Mucosa of rectum (tissue), 2 donors: ENCODE measurements at regions not wholly inside any gene's neighbourhood (a gene's known extent, or its start where the extent isn't known, plus 50 kb on each side); places are given as distances from the start of the nearest gene placed in this dataset.
"Not testable (repeated sequence)": the region's sequence is repeated elsewhere in the genome, so short reads cannot be mapped to it uniquely, and the experiment has no call there.

Source experiments
- H3K27ac ChIP-seq, 2 donors: one replicate each; pipeline ENCODE4 v1.7.0; 2013; ENCODE audit warnings: inconsistent platforms in 2 of 2, low read depth in 2 of 2, low read length in 2 of 2
- H3K27me3 ChIP-seq, 2 donors: one replicate each; pipeline ENCODE4 v1.7.0; 2013; ENCODE audit warnings: low read length in 2 of 2; ENCODE audit not compliant: control insufficient read depth in 2 of 2, insufficient read depth in 2 of 2
- H3K36me3 ChIP-seq, 2 donors: one replicate each; pipeline ENCODE4 v1.7.0; 2013; ENCODE audit warnings: low read length in 2 of 2; ENCODE audit not compliant: control insufficient read depth in 2 of 2, insufficient read depth in 2 of 2
- H3K4me1 ChIP-seq, 2 donors: one replicate each; pipeline ENCODE4 v1.7.0; 2013; ENCODE audit warnings: low read length in 2 of 2, mild to moderate bottlenecking in 1 of 2; ENCODE audit not compliant: control insufficient read depth in 2 of 2, insufficient read depth in 2 of 2
- H3K4me3 ChIP-seq, 2 donors: one replicate each; pipeline ENCODE4 v1.7.0; 2013; ENCODE audit warnings: low read length in 2 of 2
- H3K9ac ChIP-seq, 2 donors: one replicate each; pipeline ENCODE4 v1.7.0; 2013; ENCODE audit warnings: low read length in 2 of 2, low read depth in 1 of 2, mild to moderate bottlenecking in 1 of 2
- H3K9me3 ChIP-seq, 2 donors: one replicate each; pipeline ENCODE4 v1.7.0; 2013; ENCODE audit warnings: low read length in 2 of 2; ENCODE audit not compliant: control insufficient read depth in 2 of 2
- donor health status: healthy.
- donor health status: Normal muscosa, but diverticular disease.

DNA sequence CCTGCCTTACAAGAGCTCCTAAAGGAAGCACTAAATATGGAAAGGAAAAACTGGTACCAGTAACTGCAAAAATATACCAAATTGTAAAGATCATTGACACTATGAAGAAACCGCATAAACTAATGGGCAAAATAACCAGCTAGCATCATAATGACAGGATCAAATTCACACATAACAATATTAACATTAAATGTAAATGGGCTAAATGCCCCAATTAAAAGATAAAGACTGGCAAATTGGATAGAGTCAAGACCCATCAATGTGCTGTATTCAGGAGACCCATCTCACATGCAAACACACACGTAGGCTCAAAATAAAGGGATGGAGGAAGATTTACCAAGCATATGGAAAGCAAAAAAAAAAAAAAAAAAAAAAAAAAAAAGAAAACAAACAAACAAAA is 73.0 kb downstream of the CARTPT start:
- H3K9me3 ChIP-seq, H3K4me3 ChIP-seq, H3K4me1 ChIP-seq, H3K27ac ChIP-seq, H3K9ac ChIP-seq, H3K27me3 ChIP-seq, H3K36me3 ChIP-seq: not testable (repeated sequence)

- Histone ChIP-seq H3K27ac (no peak overlapping the region), H3K9me3 (no peaks in the 10 kb centered on the region), H3K27me3 (no peaks in the 10 kb centered on the region), H3K36me3 (no peaks in the 10 kb centered on the region), H3K4me1 (no peaks in the 10 kb centered on the region), H3K9ac (no peak overlapping the region), H3K4me3 (no peak overlapping the region)
These were observed 75.1 kb downstream of the CARTPT start for GRCh38 chr5:71794061-71794695.

DNA sequence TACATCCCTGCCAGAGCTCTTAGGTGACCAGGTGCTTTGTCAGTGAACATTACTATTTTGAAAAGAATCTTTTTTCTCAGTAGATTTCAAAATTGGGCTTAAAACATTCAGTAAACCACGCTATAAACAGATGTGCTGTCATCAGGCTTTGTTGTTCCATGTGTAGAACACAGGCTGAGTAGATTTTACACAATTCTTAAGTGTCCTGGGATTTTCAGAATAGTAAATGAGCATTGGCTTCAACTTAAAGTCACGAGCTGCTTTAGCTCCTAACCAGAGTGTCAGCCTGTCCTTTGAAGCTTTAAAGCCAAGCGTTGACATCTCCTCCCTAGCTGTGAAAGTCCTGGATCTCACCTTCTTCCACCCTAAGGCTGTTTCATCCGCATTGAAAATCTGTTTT is 83.6 kb downstream of the CARTPT start:
- H3K36me3 ChIP-seq: no peaks in the 10 kb centered on the region
- no peak overlapping the region for H3K9ac ChIP-seq
- no peaks in the 10 kb centered on the region for H3K9me3 ChIP-seq
- H3K4me3 ChIP-seq: no peak overlapping the region
- H3K4me1 ChIP-seq: no peaks in the 10 kb centered on the region
- no peaks in the 10 kb centered on the region for H3K27me3 ChIP-seq
- no peak overlapping the region for H3K27ac ChIP-seq

- H3K27me3 ChIP-seq: no peaks in the 10 kb centered on the region
- H3K27ac ChIP-seq: no peak overlapping the region
- H3K36me3 ChIP-seq: no peaks in the 10 kb centered on the region
- H3K4me1 ChIP-seq: no peaks in the 10 kb centered on the region
- H3K9ac ChIP-seq: no peak overlapping the region
- no peak overlapping the region for H3K4me3 ChIP-seq
- no peaks in the 10 kb centered on the region for H3K9me3 ChIP-seq
These were observed 87.6 kb downstream of the CARTPT start for GRCh38 chr5:71806711-71807110.

DNA sequence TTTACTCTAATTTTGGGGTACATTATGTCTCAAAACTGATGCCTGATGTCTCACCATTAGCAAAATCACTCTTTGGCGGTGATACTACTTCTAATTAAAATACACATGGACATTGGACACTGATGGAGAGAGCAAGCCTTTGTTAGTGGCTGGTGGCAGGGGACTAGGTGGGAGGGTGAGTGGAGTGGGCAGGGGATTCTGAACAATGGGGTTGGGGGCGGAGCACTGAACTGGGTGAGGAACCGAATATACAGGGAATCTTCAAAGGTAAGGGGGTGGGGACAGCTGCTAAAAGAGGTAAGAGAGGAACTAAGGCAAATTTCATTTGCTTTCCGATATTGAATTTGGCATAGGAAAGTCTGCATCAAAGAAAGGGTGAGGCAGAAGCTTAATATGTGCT is 88.8 kb downstream of the CARTPT start:
- H3K9ac ChIP-seq: no peak overlapping the region
- H3K4me1 ChIP-seq: no peaks in the 10 kb centered on the region
- no peak overlapping the region for H3K27ac ChIP-seq
- H3K27me3 ChIP-seq: no peaks in the 10 kb centered on the region
- H3K4me3 ChIP-seq: no peak overlapping the region
- no peaks in the 10 kb centered on the region for H3K9me3 ChIP-seq
- no peaks in the 10 kb centered on the region for H3K36me3 ChIP-seq

GRCh38 chr5:71809446-71809845 is 90.4 kb downstream of the CARTPT start:
- Histone ChIP-seq H3K9ac (no peak overlapping the region), H3K4me3 (no peak overlapping the region), H3K9me3 (no peaks in the 10 kb centered on the region), H3K4me1 (no peaks in the 10 kb centered on the region), H3K27ac (no peak overlapping the region), H3K36me3 (no peaks in the 10 kb centered on the region), H3K27me3 (no peaks in the 10 kb centered on the region)

GRCh38 chr5:71810023-71810422 is 90.9 kb downstream of the CARTPT start:
- H3K4me1 ChIP-seq: no peaks in the 10 kb centered on the region
- no peaks in the 10 kb centered on the region for H3K9me3 ChIP-seq
- H3K27me3 ChIP-seq: no peaks in the 10 kb centered on the region
- H3K27ac ChIP-seq: no peak overlapping the region
- H3K4me3 ChIP-seq: no peak overlapping the region
- no peaks in the 10 kb centered on the region for H3K36me3 ChIP-seq
- no peak overlapping the region for H3K9ac ChIP-seq

- Histone ChIP-seq H3K27ac (no peak overlapping the region), H3K36me3 (no peaks in the 10 kb centered on the region), H3K27me3 (no peaks in the 10 kb centered on the region), H3K9ac (no peak overlapping the region), H3K4me1 (no peaks in the 10 kb centered on the region), H3K4me3 (no peak overlapping the region), H3K9me3 (no peaks in the 10 kb centered on the region)
These were observed 91.6 kb downstream of the CARTPT start for GRCh38 chr5:71810471-71811195.

- H3K27ac ChIP-seq: no peak overlapping the region
- no peaks in the 10 kb centered on the region for H3K36me3 ChIP-seq
- H3K9ac ChIP-seq: no peak overlapping the region
- H3K4me3 ChIP-seq: no peak overlapping the region
- no peaks in the 10 kb centered on the region for H3K4me1 ChIP-seq
- no peaks in the 10 kb centered on the region for H3K27me3 ChIP-seq
- no peaks in the 10 kb centered on the region for H3K9me3 ChIP-seq
These were observed 92.7 kb downstream of the CARTPT start for GRCh38 chr5:71811779-71812178.

DNA sequence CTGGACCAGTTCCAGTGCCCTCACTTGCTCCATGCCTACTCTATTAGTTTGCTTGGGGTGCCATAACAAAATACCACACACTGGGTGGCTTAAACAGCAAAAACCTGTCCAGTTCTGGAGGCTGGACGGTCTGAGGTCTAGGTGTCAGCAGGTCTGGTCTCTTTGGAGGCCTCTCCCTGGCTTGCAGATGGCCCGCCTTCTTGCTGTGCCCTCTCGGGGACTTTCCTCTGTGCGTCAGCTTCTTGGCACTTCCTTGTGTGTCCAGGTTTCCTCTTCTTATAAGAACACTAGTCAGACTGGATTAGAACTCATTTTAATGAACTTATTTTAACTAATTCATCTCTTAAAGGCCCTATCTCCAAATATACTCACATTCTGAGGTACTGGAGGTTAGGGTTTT is 97.2 kb downstream of the CARTPT start:
- H3K9ac ChIP-seq: no peak overlapping the region
- H3K4me1 ChIP-seq: no peaks in the 10 kb centered on the region
- H3K27ac ChIP-seq: no peak overlapping the region
- no peaks in the 10 kb centered on the region for H3K36me3 ChIP-seq
- H3K27me3 ChIP-seq: no peaks in the 10 kb centered on the region
- H3K9me3 ChIP-seq: no peaks in the 10 kb centered on the region
- H3K4me3 ChIP-seq: no peak overlapping the region
